ENCODE measurements at regions not wholly inside any gene's neighbourhood (a gene's known extent, or its start where the extent isn't known, plus 50 kb on each side); places are given as distances from the start of the nearest gene placed in this dataset.

GRCh38 chr11:37774441-37774840 is 1176.4 kb upstream of the RAG2 start:
- Histone ChIP-seq H3K27ac (ENCODE audit: low read depth in 1 of 2, low read length in 1 of 2) (no peak overlapping the region), H3K27me3 (ENCODE audit: control insufficient read depth in 2 of 2, insufficient read depth in 1 of 2, low read length in 1 of 2) (no peaks in the 10 kb centered on the region), H3K4me3 (ENCODE audit: low read length in 2 of 2) (no peak overlapping the region), H3K9me3 (ENCODE audit: control insufficient read depth in 2 of 2, insufficient read depth in 1 of 2, low read length in 1 of 2) (no peaks in the 10 kb centered on the region), H3K36me3 (ENCODE audit: control insufficient read depth in 2 of 2, insufficient read depth in 2 of 2, low read length in 1 of 2) (no peaks in the 10 kb centered on the region), H3K4me1 (ENCODE audit: control insufficient read depth in 2 of 2, insufficient read depth in 2 of 2, low read length in 2 of 2) (no peaks in the 10 kb centered on the region)
- WGBS, result 97% methylated on average over 8 of the region's 8 CpGs
- DNase-seq (ENCODE audit: low read depth in 6 of 9, low spot score in 9 of 9), result no peak

- no peaks in the 10 kb centered on the region for H3K36me3 ChIP-seq (ENCODE audit: control insufficient read depth in 2 of 2, insufficient read depth in 2 of 2, low read length in 1 of 2)
- WGBS, result 93% methylated on average over 1 of the region's 1 CpG
- H3K4me3 ChIP-seq (ENCODE audit: low read length in 2 of 2), result no peak overlapping the region
- no peak overlapping the region for H3K27ac ChIP-seq (ENCODE audit: low read depth in 1 of 2, low read length in 1 of 2)
- H3K9me3 ChIP-seq (ENCODE audit: control insufficient read depth in 2 of 2, insufficient read depth in 1 of 2, low read length in 1 of 2), result no peaks in the 10 kb centered on the region
- H3K4me1 ChIP-seq (ENCODE audit: control insufficient read depth in 2 of 2, insufficient read depth in 2 of 2, low read length in 2 of 2), result no peaks in the 10 kb centered on the region
- no peak for DNase-seq (ENCODE audit: low read depth in 6 of 9, low spot score in 9 of 9)
- H3K27me3 ChIP-seq (ENCODE audit: control insufficient read depth in 2 of 2, insufficient read depth in 1 of 2, low read length in 1 of 2), result no peaks in the 10 kb centered on the region
These were observed 1172.1 kb upstream of the RAG2 start for GRCh38 chr11:37770145-37770544.

DNA sequence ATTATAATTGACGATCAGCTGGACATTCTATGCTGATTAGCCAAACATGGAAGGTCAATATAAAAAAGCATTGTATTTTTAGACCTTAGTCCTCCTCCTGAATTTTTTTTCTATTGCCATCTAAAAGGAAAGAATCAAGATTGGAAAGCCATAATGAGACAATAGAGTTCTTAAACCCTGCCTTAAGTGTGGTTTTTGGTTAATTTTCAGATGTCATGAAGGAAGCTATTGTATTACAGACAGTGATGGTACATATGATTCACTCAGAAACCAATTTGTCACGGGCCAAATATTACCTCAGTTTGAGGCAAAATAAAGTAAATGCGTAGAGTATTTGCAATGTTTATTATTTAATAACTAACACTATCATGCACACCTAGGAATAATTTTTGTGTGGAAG is 1164.0 kb upstream of the RAG2 start:
- 97% methylated on average over 3 of the region's 3 CpGs for WGBS
- no peaks in the 10 kb centered on the region for H3K36me3 ChIP-seq (ENCODE audit: control insufficient read depth in 2 of 2, insufficient read depth in 2 of 2, low read length in 1 of 2)
- no peak overlapping the region for H3K4me3 ChIP-seq (ENCODE audit: low read length in 2 of 2)
- no peaks in the 10 kb centered on the region for H3K4me1 ChIP-seq (ENCODE audit: control insufficient read depth in 2 of 2, insufficient read depth in 2 of 2, low read length in 2 of 2)
- H3K27me3 ChIP-seq (ENCODE audit: control insufficient read depth in 2 of 2, insufficient read depth in 1 of 2, low read length in 1 of 2), result no peaks in the 10 kb centered on the region
- H3K27ac ChIP-seq (ENCODE audit: low read depth in 1 of 2, low read length in 1 of 2), result no peak overlapping the region
- no peak for DNase-seq (ENCODE audit: low read depth in 6 of 9, low spot score in 9 of 9)
- no peaks in the 10 kb centered on the region for H3K9me3 ChIP-seq (ENCODE audit: control insufficient read depth in 2 of 2, insufficient read depth in 1 of 2, low read length in 1 of 2)

- Histone ChIP-seq H3K27me3 (ENCODE audit: control insufficient read depth in 2 of 2, insufficient read depth in 1 of 2, low read length in 1 of 2) (no peaks in the 10 kb centered on the region), H3K4me1 (ENCODE audit: control insufficient read depth in 2 of 2, insufficient read depth in 2 of 2, low read length in 2 of 2) (no peaks in the 10 kb centered on the region), H3K4me3 (ENCODE audit: low read length in 2 of 2) (no peak overlapping the region), H3K9me3 (ENCODE audit: control insufficient read depth in 2 of 2, insufficient read depth in 1 of 2, low read length in 1 of 2) (no peaks in the 10 kb centered on the region), H3K36me3 (ENCODE audit: control insufficient read depth in 2 of 2, insufficient read depth in 2 of 2, low read length in 1 of 2) (no peaks in the 10 kb centered on the region), H3K27ac (ENCODE audit: low read depth in 1 of 2, low read length in 1 of 2) (no peak overlapping the region)
- 99% methylated on average over 1 of the region's 1 CpG for WGBS
- no peak for DNase-seq (ENCODE audit: low read depth in 6 of 9, low spot score in 9 of 9)
These were observed 1157.5 kb upstream of the RAG2 start for GRCh38 chr11:37755521-37755920.

DNA sequence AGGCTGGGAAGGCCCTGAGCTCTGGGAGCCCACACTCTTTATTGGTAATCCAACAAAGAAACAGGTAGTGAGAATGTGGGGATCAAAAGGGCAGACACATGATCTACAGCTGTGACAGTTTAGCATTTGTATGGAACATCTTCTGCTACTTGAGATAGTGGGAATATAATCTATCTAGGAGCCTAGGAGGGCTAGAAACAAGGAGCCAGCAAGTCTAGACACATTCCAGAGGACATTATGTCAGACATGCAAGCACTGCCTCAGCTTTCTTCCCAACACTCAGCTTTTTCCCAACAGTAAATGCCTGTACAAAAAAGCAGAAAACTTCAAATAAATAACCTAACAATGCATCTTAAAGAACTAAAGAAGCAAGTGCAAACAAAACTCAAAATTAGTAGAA is 1150.6 kb upstream of the RAG2 start:
- H3K4me1 ChIP-seq (ENCODE audit: control insufficient read depth in 2 of 2, insufficient read depth in 2 of 2, low read length in 2 of 2), result no peaks in the 10 kb centered on the region
- no peaks in the 10 kb centered on the region for H3K36me3 ChIP-seq (ENCODE audit: control insufficient read depth in 2 of 2, insufficient read depth in 2 of 2, low read length in 1 of 2)
- H3K4me3 ChIP-seq (ENCODE audit: low read length in 2 of 2), result no peak overlapping the region
- no peak overlapping the region for H3K27ac ChIP-seq (ENCODE audit: low read depth in 1 of 2, low read length in 1 of 2)
- H3K27me3 ChIP-seq (ENCODE audit: control insufficient read depth in 2 of 2, insufficient read depth in 1 of 2, low read length in 1 of 2), result no peaks in the 10 kb centered on the region
- no peaks in the 10 kb centered on the region for H3K9me3 ChIP-seq (ENCODE audit: control insufficient read depth in 2 of 2, insufficient read depth in 1 of 2, low read length in 1 of 2)
- DNase-seq (ENCODE audit: low read depth in 6 of 9, low spot score in 9 of 9), result no peak

GRCh38 chr11:37747121-37747520 is 1149.1 kb upstream of the RAG2 start:
- H3K9me3 ChIP-seq (ENCODE audit: control insufficient read depth in 2 of 2, insufficient read depth in 1 of 2, low read length in 1 of 2), result no peaks in the 10 kb centered on the region
- no peak overlapping the region for H3K4me3 ChIP-seq (ENCODE audit: low read length in 2 of 2)
- no peak for DNase-seq (ENCODE audit: low read depth in 6 of 9, low spot score in 9 of 9)
- WGBS, result 63% methylated on average over 2 of the region's 2 CpGs
- H3K36me3 ChIP-seq (ENCODE audit: control insufficient read depth in 2 of 2, insufficient read depth in 2 of 2, low read length in 1 of 2), result no peaks in the 10 kb centered on the region
- H3K27me3 ChIP-seq (ENCODE audit: control insufficient read depth in 2 of 2, insufficient read depth in 1 of 2, low read length in 1 of 2), result no peaks in the 10 kb centered on the region
- H3K4me1 ChIP-seq (ENCODE audit: control insufficient read depth in 2 of 2, insufficient read depth in 2 of 2, low read length in 2 of 2), result no peaks in the 10 kb centered on the region
- H3K27ac ChIP-seq (ENCODE audit: low read depth in 1 of 2, low read length in 1 of 2), result no peak overlapping the region

DNA sequence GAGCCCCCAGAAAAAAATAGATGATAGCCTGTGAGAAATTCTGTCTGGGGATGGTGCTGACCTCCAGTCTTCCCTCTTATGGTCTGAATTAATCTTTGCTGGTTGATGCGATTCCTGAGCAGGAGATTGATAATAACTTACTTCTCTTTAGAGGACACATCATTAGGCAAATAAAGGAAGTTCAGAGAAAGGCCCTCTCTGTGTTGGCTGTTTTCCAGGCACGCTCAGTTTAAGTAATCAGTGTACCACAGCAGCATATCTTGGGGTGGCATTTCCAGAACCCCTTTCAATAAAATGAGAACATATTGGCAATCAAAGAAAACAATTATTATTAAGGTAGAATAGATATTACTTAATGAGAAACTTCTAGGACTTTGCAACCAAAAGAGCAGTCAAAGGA is 1129.3 kb upstream of the RAG2 start:
- Histone ChIP-seq H3K27me3 (ENCODE audit: control insufficient read depth in 2 of 2, insufficient read depth in 1 of 2, low read length in 1 of 2) (no peaks in the 10 kb centered on the region), H3K4me1 (ENCODE audit: control insufficient read depth in 2 of 2, insufficient read depth in 2 of 2, low read length in 2 of 2) (no peaks in the 10 kb centered on the region), H3K36me3 (ENCODE audit: control insufficient read depth in 2 of 2, insufficient read depth in 2 of 2, low read length in 1 of 2) (no peaks in the 10 kb centered on the region), H3K27ac (ENCODE audit: low read depth in 1 of 2, low read length in 1 of 2) (no peak overlapping the region), H3K9me3 (ENCODE audit: control insufficient read depth in 2 of 2, insufficient read depth in 1 of 2, low read length in 1 of 2) (no peaks in the 10 kb centered on the region), H3K4me3 (ENCODE audit: low read length in 2 of 2) (no peak overlapping the region)
- WGBS, result 55% methylated on average over 2 of the region's 2 CpGs
- DNase-seq (ENCODE audit: low read depth in 6 of 9, low spot score in 9 of 9), result no peak

GRCh38 chr11:37724315-37724714 is 1126.3 kb upstream of the RAG2 start:
- no peaks in the 10 kb centered on the region for H3K36me3 ChIP-seq (ENCODE audit: control insufficient read depth in 2 of 2, insufficient read depth in 2 of 2, low read length in 1 of 2)
- H3K27ac ChIP-seq (ENCODE audit: low read depth in 1 of 2, low read length in 1 of 2), result no peak overlapping the region
- 94% methylated on average over 4 of the region's 4 CpGs for WGBS
- no peaks in the 10 kb centered on the region for H3K4me1 ChIP-seq (ENCODE audit: control insufficient read depth in 2 of 2, insufficient read depth in 2 of 2, low read length in 2 of 2)
- H3K27me3 ChIP-seq (ENCODE audit: control insufficient read depth in 2 of 2, insufficient read depth in 1 of 2, low read length in 1 of 2), result no peaks in the 10 kb centered on the region
- no peaks in the 10 kb centered on the region for H3K9me3 ChIP-seq (ENCODE audit: control insufficient read depth in 2 of 2, insufficient read depth in 1 of 2, low read length in 1 of 2)
- no peak for DNase-seq (ENCODE audit: low read depth in 6 of 9, low spot score in 9 of 9)
- H3K4me3 ChIP-seq (ENCODE audit: low read length in 2 of 2), result no peak overlapping the region

DNA sequence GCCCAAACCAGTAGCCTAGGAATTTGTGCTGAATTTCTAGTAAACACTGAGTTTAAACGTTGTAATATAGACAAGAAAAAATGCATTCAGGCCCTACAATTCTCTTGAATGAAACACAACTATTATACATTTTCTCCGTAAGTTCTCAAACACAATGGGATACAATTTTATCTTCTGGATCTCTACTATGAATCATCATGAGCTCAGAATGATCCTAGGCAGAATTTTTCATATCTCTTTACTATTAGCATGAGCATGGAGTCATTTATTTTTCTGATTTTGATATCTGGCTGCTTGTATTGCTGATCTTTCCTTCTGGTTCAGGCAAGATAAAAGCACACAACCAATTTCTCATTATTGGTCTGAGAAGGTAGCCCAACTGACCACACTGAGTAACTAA is 1123.4 kb upstream of the RAG2 start:
- no peaks in the 10 kb centered on the region for H3K9me3 ChIP-seq (ENCODE audit: control insufficient read depth in 2 of 2, insufficient read depth in 1 of 2, low read length in 1 of 2)
- no peak for DNase-seq (ENCODE audit: low read depth in 6 of 9, low spot score in 9 of 9)
- 96% methylated on average over 2 of the region's 2 CpGs for WGBS

GRCh38 chr11:37718431-37718999 is 1120.5 kb upstream of the RAG2 start:
- Histone ChIP-seq H3K9me3 (ENCODE audit: control insufficient read depth in 2 of 2, insufficient read depth in 1 of 2, low read length in 1 of 2) (no peaks in the 10 kb centered on the region), H3K36me3 (ENCODE audit: control insufficient read depth in 2 of 2, insufficient read depth in 2 of 2, low read length in 1 of 2) (no peaks in the 10 kb centered on the region), H3K4me1 (ENCODE audit: control insufficient read depth in 2 of 2, insufficient read depth in 2 of 2, low read length in 2 of 2) (no peaks in the 10 kb centered on the region), H3K27ac (ENCODE audit: low read depth in 1 of 2, low read length in 1 of 2) (no peak overlapping the region), H3K27me3 (ENCODE audit: control insufficient read depth in 2 of 2, insufficient read depth in 1 of 2, low read length in 1 of 2) (no peaks in the 10 kb centered on the region), H3K4me3 (ENCODE audit: low read length in 2 of 2) (no peak overlapping the region)
- no peak for DNase-seq (ENCODE audit: low read depth in 6 of 9, low spot score in 9 of 9)
- 83% methylated on average over 1 of the region's 1 CpG for WGBS

More for the DNA sequence above, 1123.4 kb upstream of the RAG2 start:
- no peak overlapping the region for H3K4me3 ChIP-seq (ENCODE audit: low read length in 2 of 2)
- no peaks in the 10 kb centered on the region for H3K4me1 ChIP-seq (ENCODE audit: control insufficient read depth in 2 of 2, insufficient read depth in 2 of 2, low read length in 2 of 2)
- H3K27me3 ChIP-seq (ENCODE audit: control insufficient read depth in 2 of 2, insufficient read depth in 1 of 2, low read length in 1 of 2), result no peaks in the 10 kb centered on the region
- no peaks in the 10 kb centered on the region for H3K36me3 ChIP-seq (ENCODE audit: control insufficient read depth in 2 of 2, insufficient read depth in 2 of 2, low read length in 1 of 2)
- no peak overlapping the region for H3K27ac ChIP-seq (ENCODE audit: low read depth in 1 of 2, low read length in 1 of 2)
